Neuronal stem cell (in vitro differentiated cells): ENCODE measurements at regions not wholly inside any gene's neighbourhood (a gene's known extent, or its start where the extent isn't known, plus 50 kb on each side); places are given as distances from the start of the nearest gene placed in this dataset.
"Not testable (repeated sequence)": the region's sequence is repeated elsewhere in the genome, so short reads cannot be mapped to it uniquely, and the experiment has no call there.

Experiments used
- DNase-seq: peaks from one replicate; pipeline ENCODE4 v3.0.0-alpha.2; 2013; ENCODE audit warnings: low spot score
- H2AFZ ChIP-seq: one replicate; pipeline ENCODE4 v1.6.1; 2013; ENCODE audit warnings: mild to moderate bottlenecking, low read length, inconsistent platforms
- H2AK5ac ChIP-seq: 2 replicates; pipeline ENCODE4 v1.6.1; 2013; ENCODE audit warnings: low read depth, mild to moderate bottlenecking, inconsistent platforms, low read length, moderate library complexity, mixed read lengths
- H2BK120ac ChIP-seq: 2 replicates; pipeline ENCODE4 v1.6.1; 2013; ENCODE audit warnings: low read depth, mild to moderate bottlenecking, inconsistent platforms, low read length, moderate library complexity, mixed read lengths
- H2BK12ac ChIP-seq: one replicate; pipeline ENCODE4 v1.6.1; 2013; ENCODE audit warnings: low read length, inconsistent platforms
- H2BK15ac ChIP-seq: 2 replicates; pipeline ENCODE4 v1.6.1; 2013; ENCODE audit warnings: mild to moderate bottlenecking, low read length, inconsistent platforms, mixed read lengths
- H2BK5ac ChIP-seq: one replicate; pipeline ENCODE4 v1.6.1; 2013; ENCODE audit warnings: inconsistent platforms, mild to moderate bottlenecking, low read length, moderate library complexity
- H3K14ac ChIP-seq: one replicate; pipeline ENCODE4 v1.6.1; 2013; ENCODE audit warnings: low read length, inconsistent platforms
- H3K18ac ChIP-seq: 2 replicates; pipeline ENCODE4 v1.6.1; 2013; ENCODE audit warnings: low read length, inconsistent platforms
- H3K23ac ChIP-seq: 2 replicates; pipeline ENCODE4 v1.6.1; 2013; ENCODE audit warnings: low read depth, mild to moderate bottlenecking, mixed read lengths, low read length, inconsistent platforms; ENCODE audit not compliant: poor library complexity
- H3K27ac ChIP-seq: replicated peaks from 3 replicates; pipeline ENCODE4 v1.5.1; 2013; ENCODE audit warnings: low read length, inconsistent platforms
- H3K27me3 ChIP-seq, 3 experiments: 2 replicates each; pipeline ENCODE4 v1.6.1; 2013; ENCODE audit warnings: low read length in 3 of 3, mild to moderate bottlenecking in 2 of 3, inconsistent platforms in 1 of 3, low read depth in 1 of 3, mixed read lengths in 1 of 3, moderate library complexity in 1 of 3; ENCODE audit not compliant: control insufficient read depth in 3 of 3, insufficient read depth in 3 of 3
- H3K36me3 ChIP-seq, 2 donors: replicated peaks in 1 of 2; 2 replicates each; pipeline ENCODE4 v1.6.1; 2013; ENCODE audit warnings: low read length in 2 of 2; ENCODE audit not compliant: control insufficient read depth in 2 of 2, insufficient read depth in 2 of 2
- H3K4ac ChIP-seq: 2 replicates; pipeline ENCODE4 v1.6.1; 2013; ENCODE audit warnings: inconsistent platforms, mild to moderate bottlenecking, low read length, moderate library complexity
- H3K4me1 ChIP-seq, 2 donors: 1 replicate in 1 of 2; 2 replicates in 1 of 2; pipeline ENCODE4 v1.6.1; 2013; ENCODE audit warnings: low read length in 2 of 2, low read depth in 1 of 2; ENCODE audit not compliant: control insufficient read depth in 2 of 2, insufficient read depth in 1 of 2
- H3K4me2 ChIP-seq: one replicate; pipeline ENCODE4 v1.6.1; 2013; ENCODE audit warnings: mild to moderate bottlenecking, low read length, inconsistent platforms; ENCODE audit not compliant: insufficient read depth, poor library complexity, severe bottlenecking
- H3K4me3 ChIP-seq, 2 donors: 2 replicates each; pipeline ENCODE4 v1.5.1; 2013; ENCODE audit warnings: low read length in 2 of 2, mild to moderate bottlenecking in 2 of 2, inconsistent platforms in 1 of 2, moderate library complexity in 1 of 2
- H3K79me1 ChIP-seq: one replicate; pipeline ENCODE4 v1.6.1; 2013; ENCODE audit warnings: low read depth, mild to moderate bottlenecking, inconsistent platforms, low read length, moderate library complexity
- H3K9ac ChIP-seq: one replicate; pipeline ENCODE4 v1.6.1; 2013; ENCODE audit warnings: mild to moderate bottlenecking, low read depth, low read length, inconsistent platforms; ENCODE audit not compliant: poor library complexity
- H3K9me3 ChIP-seq, 2 donors: replicated peaks in 1 of 2; 2 replicates each; pipeline versions ENCODE3 to v1.6.1; 2013; ENCODE audit warnings: low read length in 2 of 2, mild to moderate bottlenecking in 2 of 2, inconsistent platforms in 1 of 2, low read depth in 1 of 2, mixed read lengths in 1 of 2, moderate library complexity in 1 of 2; ENCODE audit not compliant: control insufficient read depth in 2 of 2, insufficient read depth in 1 of 2
- H4K8ac ChIP-seq: one replicate; pipeline ENCODE4 v1.6.1; 2013; ENCODE audit warnings: low read depth, mild to moderate bottlenecking, inconsistent platforms, low read length, moderate library complexity
- H4K91ac ChIP-seq: one replicate; pipeline ENCODE4 v1.6.1; 2013; ENCODE audit warnings: low read length, low read depth, mild to moderate bottlenecking, inconsistent platforms; ENCODE audit not compliant: poor library complexity
- WGBS, 2 donors: extraction: QIAGEN DNeasy Blood & Tissue Kit; methylation state at CpG; one replicate each; pipeline ENCODE4 v1.1.7; 2013; ENCODE audit warnings: missing lambda C conversion rate in 2 of 2, mixed read lengths in 1 of 2; ENCODE audit not compliant: insufficient read length in 2 of 2, insufficient replicate concordance in 1 of 2; ENCODE audit errors: extremely low coverage in 2 of 2; 5-methylcytosine and 5-hydroxymethylcytosine counted together

DNA sequence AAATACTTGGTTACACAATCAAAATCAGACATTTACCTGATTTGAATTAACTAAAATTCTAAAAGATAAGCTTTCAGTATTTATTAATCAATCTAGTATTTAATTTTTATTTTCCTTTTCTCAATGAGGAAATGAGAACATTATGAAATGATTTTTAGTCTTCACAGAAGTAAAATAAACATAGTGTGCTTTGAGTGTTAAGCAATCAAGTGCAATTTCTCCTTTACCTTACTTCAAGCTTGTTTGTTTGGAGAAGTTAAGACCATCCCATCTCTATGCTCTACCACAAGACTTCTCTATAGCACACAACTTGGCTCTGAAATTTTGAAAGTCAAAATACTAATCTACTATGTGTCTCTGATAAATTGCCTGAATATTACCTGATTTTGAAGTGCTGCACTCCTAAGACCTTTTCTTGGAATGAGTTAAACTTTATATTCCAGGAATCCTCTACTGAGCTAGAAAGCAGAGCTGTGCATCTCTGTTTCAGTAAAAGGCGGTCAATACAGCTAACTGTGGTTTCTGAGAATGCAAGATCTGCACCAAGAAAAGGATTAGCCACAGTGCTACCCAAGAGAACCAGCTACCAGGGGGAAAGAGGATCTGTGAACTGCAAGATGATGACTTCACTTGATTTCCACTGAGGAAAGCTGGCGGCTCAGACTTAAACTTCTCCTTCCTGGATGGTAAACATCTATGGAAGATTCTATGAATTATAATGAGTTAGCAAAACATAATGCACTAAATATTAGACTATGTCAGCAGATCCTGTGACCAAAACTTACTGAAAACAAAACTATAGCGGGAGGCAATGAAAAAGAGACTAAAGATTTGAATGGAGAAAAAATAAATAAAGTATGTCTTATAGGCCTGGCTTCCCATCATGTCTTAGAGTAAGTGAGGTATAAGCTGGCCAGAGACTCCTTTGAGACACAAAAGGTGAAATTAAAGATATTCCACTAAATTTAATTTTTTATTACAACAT is 358.7 kb downstream of the TUBA3C start:
- not testable (repeated sequence) for H3K36me3 ChIP-seq, H2AK5ac ChIP-seq, H2BK120ac ChIP-seq, H3K27ac ChIP-seq, H3K14ac ChIP-seq, H2AFZ ChIP-seq, H3K9ac ChIP-seq, H2BK5ac ChIP-seq, H3K79me1 ChIP-seq, H4K8ac ChIP-seq, H3K4me1 ChIP-seq, H3K9me3 ChIP-seq, H4K91ac ChIP-seq, H2BK12ac ChIP-seq, H2BK15ac ChIP-seq, H3K4me3 ChIP-seq, H3K18ac ChIP-seq, H3K4me2 ChIP-seq, H3K4ac ChIP-seq, DNase-seq, H3K23ac ChIP-seq, H3K27me3 ChIP-seq
- no CpG with 5 or more reads among the region's 3 CpGs for WGBS, 2 donors

DNA sequence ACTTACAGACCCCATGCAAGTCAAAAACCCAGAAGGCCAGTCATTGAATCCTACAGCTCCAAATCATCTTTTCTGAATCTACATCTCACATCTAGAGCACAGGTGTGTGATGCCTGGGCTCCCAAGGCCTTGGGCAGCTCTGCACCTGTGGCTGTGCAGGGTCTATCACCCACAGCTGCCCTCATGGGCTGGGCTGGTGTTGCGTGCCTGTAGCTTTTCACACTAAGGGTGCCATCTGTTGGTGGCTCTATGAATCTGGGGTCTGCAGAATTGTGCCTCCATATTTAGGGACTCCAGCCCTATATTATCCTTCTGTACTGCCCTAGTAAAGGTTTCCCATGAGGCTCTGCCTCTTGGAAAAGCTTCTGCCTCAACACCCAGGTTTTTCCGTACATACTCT is 407.6 kb downstream of the TUBA3C start:
- DNase-seq, H3K27me3 ChIP-seq, H3K4me2 ChIP-seq, H3K27ac ChIP-seq, H4K91ac ChIP-seq, H3K4ac ChIP-seq, H2BK15ac ChIP-seq, H2AFZ ChIP-seq, H3K36me3 ChIP-seq, H3K9ac ChIP-seq, H2BK5ac ChIP-seq, H3K79me1 ChIP-seq, H3K4me3 ChIP-seq, H3K9me3 ChIP-seq, H4K8ac ChIP-seq, H3K14ac ChIP-seq, H3K23ac ChIP-seq, H3K4me1 ChIP-seq, H2BK120ac ChIP-seq, H2BK12ac ChIP-seq, H3K18ac ChIP-seq, H2AK5ac ChIP-seq: not testable (repeated sequence)
- WGBS, 2 donors = no CpG with 5 or more reads among the region's 2 CpGs

DNA sequence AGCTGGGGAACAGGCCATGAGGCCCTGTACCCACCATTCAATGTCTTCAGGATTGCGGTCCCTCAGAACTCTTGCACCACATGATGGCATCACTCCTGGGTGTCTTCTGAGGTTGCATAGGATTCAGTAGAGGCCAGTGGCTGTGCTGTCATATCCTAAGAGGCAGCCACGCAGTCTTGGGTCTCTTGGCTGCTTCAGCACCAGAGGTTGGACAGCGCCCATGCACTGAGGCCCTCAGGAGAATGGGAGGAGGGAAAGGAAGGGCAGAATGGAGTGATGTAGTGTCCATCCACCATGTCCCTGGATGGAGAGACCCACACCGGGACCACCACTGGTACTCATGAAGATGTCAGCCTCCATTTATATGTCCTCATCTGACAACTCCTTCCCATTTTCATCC is 439.9 kb downstream of the TUBA3C start:
- not testable (repeated sequence) for H3K4me1 ChIP-seq, H2BK15ac ChIP-seq, H3K27me3 ChIP-seq, H2BK120ac ChIP-seq, H2AFZ ChIP-seq, H3K9ac ChIP-seq, H2BK12ac ChIP-seq, H4K8ac ChIP-seq, H3K9me3 ChIP-seq, H4K91ac ChIP-seq, H3K23ac ChIP-seq, H3K79me1 ChIP-seq, H3K14ac ChIP-seq, H3K4ac ChIP-seq, H3K18ac ChIP-seq, H3K4me2 ChIP-seq, H2AK5ac ChIP-seq, H3K36me3 ChIP-seq, H3K27ac ChIP-seq, H2BK5ac ChIP-seq, DNase-seq, H3K4me3 ChIP-seq
- no CpG with 5 or more reads among the region's 4 CpGs for WGBS, 2 donors

DNA sequence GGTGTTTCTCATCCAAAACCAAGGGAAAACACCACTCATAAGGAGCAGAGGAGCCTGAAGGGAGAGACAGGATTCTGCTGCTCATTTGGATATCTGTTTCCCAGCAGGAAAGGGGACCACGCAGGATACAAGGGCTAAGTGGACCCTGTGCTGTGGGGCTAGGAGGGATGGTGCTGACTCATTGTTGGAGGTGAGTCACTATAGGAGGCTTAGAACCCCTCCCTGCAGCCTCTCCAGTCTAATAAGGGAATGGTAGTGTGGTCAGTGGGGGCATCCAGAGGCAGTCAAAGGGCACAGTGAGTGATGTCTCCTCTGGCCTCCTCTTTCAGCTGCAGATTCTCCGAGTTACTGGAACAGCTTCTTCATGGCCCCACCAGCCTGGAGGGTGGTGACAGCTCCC is 442.3 kb downstream of the TUBA3C start:
- no CpG with 5 or more reads among the region's 2 CpGs for WGBS, 2 donors
- Histone ChIP-seq H2BK12ac (no peak overlapping the region), H2BK5ac (no peak overlapping the region), H2BK15ac (no peak overlapping the region), H3K27ac (no peak overlapping the region), H3K23ac (no peak overlapping the region), H2AFZ (no peak overlapping the region), H4K91ac (no peak overlapping the region), H3K9me3 (no peaks in the 10 kb centered on the region), H3K4me1 (no peaks in the 10 kb centered on the region), H3K79me1 (no peaks in the 10 kb centered on the region), H3K4ac (no peak overlapping the region), H3K36me3 (no peaks in the 10 kb centered on the region), H2BK120ac (no peak overlapping the region), H3K14ac (no peak overlapping the region), H3K18ac (no peak overlapping the region), H3K27me3 (no peaks in the 10 kb centered on the region), H3K4me3 (no peak overlapping the region), H4K8ac (no peak overlapping the region), H3K9ac (no peak overlapping the region), H3K4me2 (no peak overlapping the region), H2AK5ac (no peak overlapping the region)
- DNase-seq = no peak
